Neural cell (in vitro differentiated cells): ENCODE measurements at regions not wholly inside any gene's neighbourhood (a gene's known extent, or its start where the extent isn't known, plus 50 kb on each side); places are given as distances from the start of the nearest gene placed in this dataset.

Experiments used
- H2AFZ ChIP-seq: fragments of 200-600, 300-800 bp; sonication (generic), shearing (Covaris generic); 2 replicates; pipeline ENCODE4 v1.6.0; 2014; ENCODE audit warnings: low read depth, mild to moderate bottlenecking, antibody characterized with exemption, low read length, moderate library complexity
- H3F3A ChIP-seq: fragments of 200-600 bp; shearing (Covaris generic); 2 replicates; pipeline ENCODE4 v1.6.1; 2016; ENCODE audit warnings: mild to moderate bottlenecking, moderate library complexity, mixed read lengths, antibody characterized with exemption, low read length; ENCODE audit not compliant: insufficient read depth, poor library complexity, severe bottlenecking
- H3K27ac ChIP-seq: fragments of 200-600, 300-800 bp; sonication (generic), shearing (Covaris generic); 2 replicates; pipeline ENCODE4 v1.5.1; 2014; ENCODE audit warnings: mild to moderate bottlenecking, low read length, moderate library complexity
- H3K27me3 ChIP-seq: fragments of 300-800, 200-600 bp; sonication (generic), shearing (Covaris generic); 2 replicates; pipeline ENCODE4 v1.6.0; 2014; ENCODE audit warnings: mild to moderate bottlenecking, low read depth, low read length, moderate library complexity; ENCODE audit not compliant: insufficient read depth
- H3K36me3 ChIP-seq: fragments of 300-800, 200-600 bp; sonication (generic), shearing (Covaris generic); 2 replicates; pipeline ENCODE4 v1.5.1; 2014; ENCODE audit warnings: mild to moderate bottlenecking, antibody characterized with exemption, low read length, moderate library complexity; ENCODE audit not compliant: insufficient read depth
- H3K4me2 ChIP-seq: fragments of 300-800, 200-600 bp; sonication (generic), shearing (Covaris generic); 2 replicates; pipeline ENCODE4 v1.6.0; 2014; ENCODE audit warnings: mild to moderate bottlenecking, low read length
- H3K4me3 ChIP-seq: fragments of 300-800, 200-600 bp; sonication (generic), shearing (Covaris generic); 2 replicates; pipeline ENCODE4 v1.5.1; 2014; ENCODE audit warnings: mild to moderate bottlenecking, low read length, moderate library complexity
- H3K79me2 ChIP-seq: fragments of 200-600 bp; shearing (Covaris generic); replicated peaks from 2 replicates; pipeline ENCODE4 v1.6.0; 2014; ENCODE audit warnings: mild to moderate bottlenecking, low read length, moderate library complexity; ENCODE audit not compliant: insufficient read depth
- H3K9ac ChIP-seq: fragments of 300-800, 200-600 bp; sonication (generic), shearing (Covaris generic); 2 replicates; pipeline ENCODE4 v1.6.1; 2016; ENCODE audit warnings: mild to moderate bottlenecking, low read length, mixed read lengths
- H3K9me2 ChIP-seq: fragments of 200-600 bp; shearing (Covaris generic); 2 replicates; pipeline ENCODE4 v1.6.1; 2016; ENCODE audit warnings: mild to moderate bottlenecking, low read length, mixed read lengths; ENCODE audit not compliant: insufficient read depth
- H3K9me3 ChIP-seq: fragments of 200-600, 300-800 bp; sonication (generic), shearing (Covaris generic); 2 replicates; pipeline ENCODE4 v1.6.1; 2016; ENCODE audit warnings: mild to moderate bottlenecking, mixed run types, low read length, moderate library complexity, mixed read lengths
- H4K20me1 ChIP-seq: fragments of 200-600 bp; shearing (Covaris generic); 2 replicates; pipeline ENCODE4 v1.6.1; 2016; ENCODE audit warnings: mild to moderate bottlenecking, mixed run types; ENCODE audit not compliant: insufficient read depth
- EP300 ChIP-seq: fragments of 450-650 bp; conservative IDR thresholded peaks from 2 replicates; pipeline ENCODE4 v1.6.1; 2014; ENCODE audit warnings: antibody characterized with exemption, mild to moderate bottlenecking, moderate library complexity; ENCODE audit not compliant: poor library complexity, severe bottlenecking
- EZH2 ChIP-seq: fragments of 200-600, 300-800 bp; shearing (Covaris generic), sonication (generic); IDR thresholded peaks from 2 replicates; pipeline ENCODE4 v1.6.1; 2014; ENCODE audit warnings: antibody characterized with exemption, low read length, borderline replicate concordance, mild to moderate bottlenecking; ENCODE audit not compliant: insufficient read depth, poor library complexity, severe bottlenecking
- MXI1 ChIP-seq: fragments of 450-650 bp; conservative IDR thresholded peaks from 2 replicates; pipeline ENCODE4 v1.6.1; 2014; ENCODE audit warnings: antibody characterized with exemption, mild to moderate bottlenecking; ENCODE audit not compliant: poor library complexity, severe bottlenecking
- POLR2AphosphoS5 ChIP-seq: IDR thresholded peaks from 2 replicates; pipeline ENCODE4 v1.6.1; 2012
- RAD21 ChIP-seq: fragments of 450-650 bp; conservative IDR thresholded peaks from 2 replicates; pipeline ENCODE4 v1.6.1; 2014; ENCODE audit warnings: antibody characterized with exemption, mild to moderate bottlenecking, moderate library complexity
- SMC3 ChIP-seq: fragments of 450-650 bp; conservative IDR thresholded peaks from 2 replicates; pipeline ENCODE4 v1.6.1; 2014; ENCODE audit warnings: antibody characterized with exemption, mild to moderate bottlenecking, moderate library complexity; ENCODE audit not compliant: poor library complexity
- TAF1 ChIP-seq: IDR thresholded peaks from 2 replicates; pipeline ENCODE4 v1.6.1; 2012; ENCODE audit warnings: low read depth
- TF ChIP-seq, protein P1 (sequence below): IDR thresholded peaks from 2 replicates; pipeline ENCODE4 v1.6.1; 2012; ENCODE audit warnings: borderline replicate concordance
- TF ChIP-seq, protein P2 (sequence below): fragments of 450-650 bp; IDR thresholded peaks from 2 replicates; pipeline ENCODE4 v1.5.1; 2014; ENCODE audit warnings: antibody characterized with exemption, mild to moderate bottlenecking, moderate library complexity; ENCODE audit not compliant: poor library complexity, severe bottlenecking

DNA sequence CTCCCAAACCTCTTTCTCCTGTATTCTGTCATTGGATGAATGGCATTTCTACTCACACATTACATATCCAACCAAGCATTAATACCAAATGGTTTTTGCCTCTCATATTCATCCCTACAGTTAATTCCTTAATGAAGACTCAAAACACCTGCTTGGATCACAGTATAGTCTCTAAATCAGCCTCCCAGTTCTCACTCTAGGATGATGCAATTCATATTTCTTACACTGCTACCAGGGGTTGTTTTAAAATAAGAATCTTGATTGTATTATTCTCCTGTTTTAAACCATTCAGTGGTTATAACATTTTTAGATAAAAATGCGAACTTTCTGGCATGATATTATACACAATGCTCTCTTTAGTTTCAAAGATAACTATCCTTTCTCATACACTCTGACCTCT lies 281.4 kb upstream of the ZEB2 start:
- H2AFZ ChIP-seq: no peak overlapping the region
- no peaks in the 10 kb centered on the region for H3K79me2 ChIP-seq
- H3K4me2 ChIP-seq: no peak overlapping the region
- no peaks in the 10 kb centered on the region for H3F3A ChIP-seq
- no peaks in the 10 kb centered on the region for H3K9me2 ChIP-seq
- no peaks in the 10 kb centered on the region for H3K27me3 ChIP-seq
- H3K36me3 ChIP-seq: no peaks in the 10 kb centered on the region
- TF ChIP-seq EP300: no peak
- TF ChIP-seq RAD21: no peak
- TF ChIP-seq TAF1: no peak
- TF ChIP-seq MXI1: no peak
- TF ChIP-seq EZH2: no peak
- TF ChIP-seq, protein P1, sequence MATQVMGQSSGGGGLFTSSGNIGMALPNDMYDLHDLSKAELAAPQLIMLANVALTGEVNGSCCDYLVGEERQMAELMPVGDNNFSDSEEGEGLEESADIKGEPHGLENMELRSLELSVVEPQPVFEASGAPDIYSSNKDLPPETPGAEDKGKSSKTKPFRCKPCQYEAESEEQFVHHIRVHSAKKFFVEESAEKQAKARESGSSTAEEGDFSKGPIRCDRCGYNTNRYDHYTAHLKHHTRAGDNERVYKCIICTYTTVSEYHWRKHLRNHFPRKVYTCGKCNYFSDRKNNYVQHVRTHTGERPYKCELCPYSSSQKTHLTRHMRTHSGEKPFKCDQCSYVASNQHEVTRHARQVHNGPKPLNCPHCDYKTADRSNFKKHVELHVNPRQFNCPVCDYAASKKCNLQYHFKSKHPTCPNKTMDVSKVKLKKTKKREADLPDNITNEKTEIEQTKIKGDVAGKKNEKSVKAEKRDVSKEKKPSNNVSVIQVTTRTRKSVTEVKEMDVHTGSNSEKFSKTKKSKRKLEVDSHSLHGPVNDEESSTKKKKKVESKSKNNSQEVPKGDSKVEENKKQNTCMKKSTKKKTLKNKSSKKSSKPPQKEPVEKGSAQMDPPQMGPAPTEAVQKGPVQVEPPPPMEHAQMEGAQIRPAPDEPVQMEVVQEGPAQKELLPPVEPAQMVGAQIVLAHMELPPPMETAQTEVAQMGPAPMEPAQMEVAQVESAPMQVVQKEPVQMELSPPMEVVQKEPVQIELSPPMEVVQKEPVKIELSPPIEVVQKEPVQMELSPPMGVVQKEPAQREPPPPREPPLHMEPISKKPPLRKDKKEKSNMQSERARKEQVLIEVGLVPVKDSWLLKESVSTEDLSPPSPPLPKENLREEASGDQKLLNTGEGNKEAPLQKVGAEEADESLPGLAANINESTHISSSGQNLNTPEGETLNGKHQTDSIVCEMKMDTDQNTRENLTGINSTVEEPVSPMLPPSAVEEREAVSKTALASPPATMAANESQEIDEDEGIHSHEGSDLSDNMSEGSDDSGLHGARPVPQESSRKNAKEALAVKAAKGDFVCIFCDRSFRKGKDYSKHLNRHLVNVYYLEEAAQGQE: no peak
- TF ChIP-seq, protein P2, sequence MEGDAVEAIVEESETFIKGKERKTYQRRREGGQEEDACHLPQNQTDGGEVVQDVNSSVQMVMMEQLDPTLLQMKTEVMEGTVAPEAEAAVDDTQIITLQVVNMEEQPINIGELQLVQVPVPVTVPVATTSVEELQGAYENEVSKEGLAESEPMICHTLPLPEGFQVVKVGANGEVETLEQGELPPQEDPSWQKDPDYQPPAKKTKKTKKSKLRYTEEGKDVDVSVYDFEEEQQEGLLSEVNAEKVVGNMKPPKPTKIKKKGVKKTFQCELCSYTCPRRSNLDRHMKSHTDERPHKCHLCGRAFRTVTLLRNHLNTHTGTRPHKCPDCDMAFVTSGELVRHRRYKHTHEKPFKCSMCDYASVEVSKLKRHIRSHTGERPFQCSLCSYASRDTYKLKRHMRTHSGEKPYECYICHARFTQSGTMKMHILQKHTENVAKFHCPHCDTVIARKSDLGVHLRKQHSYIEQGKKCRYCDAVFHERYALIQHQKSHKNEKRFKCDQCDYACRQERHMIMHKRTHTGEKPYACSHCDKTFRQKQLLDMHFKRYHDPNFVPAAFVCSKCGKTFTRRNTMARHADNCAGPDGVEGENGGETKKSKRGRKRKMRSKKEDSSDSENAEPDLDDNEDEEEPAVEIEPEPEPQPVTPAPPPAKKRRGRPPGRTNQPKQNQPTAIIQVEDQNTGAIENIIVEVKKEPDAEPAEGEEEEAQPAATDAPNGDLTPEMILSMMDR: no peak
- TF ChIP-seq POLR2AphosphoS5: no peak
- no peak for TF ChIP-seq SMC3
- H3K9me3 ChIP-seq: no peaks in the 10 kb centered on the region
- H3K4me3 ChIP-seq: no peak overlapping the region
- H3K27ac ChIP-seq: no peak overlapping the region
- H3K9ac ChIP-seq: no peak overlapping the region
- H4K20me1 ChIP-seq: no peaks in the 10 kb centered on the region

DNA sequence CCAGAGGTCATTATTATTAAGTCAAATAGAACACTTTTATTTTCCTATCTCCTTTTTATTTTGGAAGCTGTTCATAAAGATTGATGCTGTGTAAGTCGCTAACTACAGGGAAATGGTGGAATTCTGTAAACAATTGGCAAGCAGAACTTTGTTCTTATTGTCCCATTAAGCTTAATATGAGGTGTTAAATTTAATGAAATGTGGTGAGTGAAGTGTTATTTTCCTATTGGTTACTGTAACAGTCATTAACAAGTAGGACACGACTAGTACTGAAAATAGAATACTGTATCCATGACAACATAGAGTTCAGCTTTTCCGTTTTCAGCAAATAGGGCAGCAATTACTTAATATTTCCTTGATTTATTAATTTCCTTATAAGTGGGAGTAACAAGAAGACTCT lies 279.1 kb upstream of the ZEB2 start:
- no peaks in the 10 kb centered on the region for H3K9me3 ChIP-seq
- no peaks in the 10 kb centered on the region for H3K27me3 ChIP-seq
- no peak overlapping the region for H3K4me3 ChIP-seq
- H3K36me3 ChIP-seq: no peaks in the 10 kb centered on the region
- no peak overlapping the region for H3K4me2 ChIP-seq
- no peaks in the 10 kb centered on the region for H4K20me1 ChIP-seq
- H3F3A ChIP-seq: no peaks in the 10 kb centered on the region
- H2AFZ ChIP-seq: no peak overlapping the region
- no peak overlapping the region for H3K9ac ChIP-seq
- TF ChIP-seq SMC3 (no peak), POLR2AphosphoS5 (no peak), EZH2 (no peak), EP300 (no peak), RAD21 (no peak), TAF1 (no peak), MXI1 (no peak)
- TF ChIP-seq, protein P2: no peak
- TF ChIP-seq, protein P1: no peak
- no peak overlapping the region for H3K27ac ChIP-seq
- no peaks in the 10 kb centered on the region for H3K79me2 ChIP-seq
- H3K9me2 ChIP-seq: no peaks in the 10 kb centered on the region
